Glomerular endothelial cell (primary cell): ENCODE measurements at regions not wholly inside any gene's neighbourhood (a gene's known extent, or its start where the extent isn't known, plus 50 kb on each side); places are given as distances from the start of the nearest gene placed in this dataset.
"Not testable (repeated sequence)": the region's sequence is repeated elsewhere in the genome, so short reads cannot be mapped to it uniquely, and the experiment has no call there.

Experiments used
- DNase-seq: peaks from one replicate; pipeline ENCODE4 v3.0.0-alpha.2; 2011; ENCODE audit warnings: low read depth, low spot score; ENCODE audit errors: extremely low read depth

DNA sequence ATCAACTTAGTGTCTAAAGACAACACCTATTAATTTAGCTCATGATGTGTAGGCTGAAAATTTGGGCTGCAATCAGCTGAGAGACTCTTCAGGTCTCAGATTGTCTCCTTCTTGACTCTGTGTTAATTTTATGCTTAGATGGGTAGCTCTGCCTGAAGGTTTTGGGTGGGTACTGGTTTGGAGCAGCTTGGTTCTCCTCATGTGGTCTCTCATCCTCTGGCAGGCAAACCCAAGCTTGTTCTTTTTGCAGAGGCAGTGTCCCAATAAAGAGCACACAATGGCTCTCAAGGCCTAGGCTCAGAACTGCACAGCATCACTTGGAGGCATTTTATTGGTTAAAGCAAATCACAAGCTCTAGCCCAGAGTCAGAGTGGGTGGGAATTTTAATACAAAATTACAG lies 280.6 kb downstream of the BTBD3 start:
- no peak for DNase-seq

DNA sequence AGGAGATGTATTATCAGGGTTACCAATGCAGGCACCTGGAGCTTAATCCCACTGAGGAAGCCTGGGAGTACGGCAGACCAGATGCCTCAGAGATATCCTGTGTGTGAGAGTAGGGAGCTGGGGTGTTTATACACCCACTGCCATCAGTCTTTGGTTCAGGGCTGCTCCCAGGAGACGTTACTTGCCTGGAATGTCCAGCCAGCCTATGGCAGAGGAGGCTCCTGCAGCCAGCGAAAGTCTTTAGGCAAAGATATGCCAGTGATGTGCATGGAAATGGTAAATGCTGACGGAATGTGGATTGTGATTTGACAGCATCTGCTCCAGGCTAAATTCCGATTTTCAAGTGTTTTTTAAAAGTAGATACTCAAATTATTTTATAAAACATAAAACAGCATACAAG lies 282.0 kb downstream of the BTBD3 start:
- no peak for DNase-seq

DNA sequence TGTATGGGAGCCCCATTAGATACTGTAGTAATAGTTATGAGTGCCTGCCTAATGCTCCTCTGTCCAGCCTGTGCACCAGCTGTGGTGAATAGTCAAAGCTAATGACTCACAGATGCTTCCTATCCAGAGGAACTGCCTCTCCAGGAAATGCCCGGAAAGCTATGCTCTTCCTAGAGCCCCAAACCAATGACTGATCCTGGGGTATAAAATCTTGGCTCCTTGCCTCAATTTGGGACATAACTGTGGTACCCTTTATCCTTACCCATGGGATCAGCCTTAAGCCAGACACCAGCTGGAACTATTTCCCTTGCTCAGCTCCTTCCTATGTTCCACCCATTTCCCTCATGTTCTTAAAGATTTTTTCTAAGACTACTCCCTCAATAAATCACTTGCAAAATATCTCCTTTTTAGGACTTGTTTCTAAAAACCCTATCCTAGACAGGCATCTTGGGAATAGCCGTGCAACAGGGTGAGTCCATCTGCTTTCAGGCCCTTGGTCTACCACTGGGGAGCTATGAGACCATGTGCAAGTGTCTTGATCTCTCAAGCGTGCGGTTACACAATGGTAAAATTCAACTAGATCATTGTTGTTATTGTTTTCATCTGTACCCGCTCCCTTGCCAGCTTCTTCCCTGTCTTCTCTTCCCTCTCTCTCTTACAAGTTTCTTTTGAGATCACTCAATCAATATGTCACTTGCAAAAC lies 283.7 kb downstream of the BTBD3 start:
- no peak for DNase-seq

DNA sequence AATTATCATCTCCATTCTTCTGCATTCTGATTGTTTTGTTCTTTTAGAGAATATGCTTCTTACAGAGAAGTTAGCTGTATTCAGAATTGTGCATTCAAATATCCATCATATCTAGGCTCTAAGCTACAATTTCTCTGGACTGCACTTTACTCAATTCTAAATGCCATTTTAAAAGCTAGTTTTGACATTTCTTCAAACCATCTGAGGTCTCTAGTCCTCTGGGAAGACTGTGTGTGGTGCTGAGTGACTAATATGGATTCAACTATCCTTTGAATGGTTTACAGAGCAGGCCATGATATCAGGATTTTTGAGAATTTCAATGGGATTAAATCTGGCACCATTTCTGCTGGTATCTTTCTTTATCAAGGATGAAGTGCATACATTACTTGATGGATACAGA lies 285.7 kb downstream of the BTBD3 start:
- no peak for DNase-seq

DNA sequence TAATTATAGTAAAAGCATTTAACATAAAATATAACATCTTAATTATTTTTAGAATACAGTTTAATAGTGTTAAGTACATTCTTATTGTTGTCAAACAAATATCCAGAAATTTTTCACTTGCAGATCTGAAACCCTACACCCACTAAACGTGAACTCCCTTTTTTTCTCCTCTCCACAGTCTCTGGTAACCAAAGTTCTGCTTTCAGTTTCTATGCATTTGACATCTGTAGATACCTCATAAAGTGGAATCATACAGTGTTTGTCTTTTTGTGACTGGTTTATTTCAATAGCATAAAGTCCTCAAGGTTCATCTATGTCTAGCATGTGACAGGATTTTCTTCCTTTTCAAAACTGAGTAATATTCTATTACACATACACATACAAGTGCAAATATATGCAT lies 286.3 kb downstream of the BTBD3 start:
- no peak for DNase-seq

DNA sequence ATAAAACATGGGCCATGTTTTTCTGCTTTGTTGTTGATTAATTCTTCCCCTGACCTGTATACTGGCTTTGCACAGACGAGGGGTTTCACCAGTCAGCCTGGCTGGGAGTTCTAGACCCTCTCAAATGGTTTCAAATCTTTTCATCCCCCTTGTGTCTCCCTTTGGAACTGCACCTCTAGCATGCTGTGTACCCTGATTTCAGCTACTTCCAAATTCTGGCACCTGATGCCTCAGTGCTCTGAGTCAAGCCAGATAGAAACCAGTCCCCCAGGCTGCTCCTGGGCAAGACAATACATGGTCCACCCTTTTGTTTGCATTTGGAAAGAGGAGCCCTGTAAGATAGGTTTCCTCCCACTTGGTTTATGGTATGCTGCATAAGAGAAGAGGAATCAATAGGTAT lies 290.2 kb downstream of the BTBD3 start:
- peak; percentile 22 for DNase-seq

DNA sequence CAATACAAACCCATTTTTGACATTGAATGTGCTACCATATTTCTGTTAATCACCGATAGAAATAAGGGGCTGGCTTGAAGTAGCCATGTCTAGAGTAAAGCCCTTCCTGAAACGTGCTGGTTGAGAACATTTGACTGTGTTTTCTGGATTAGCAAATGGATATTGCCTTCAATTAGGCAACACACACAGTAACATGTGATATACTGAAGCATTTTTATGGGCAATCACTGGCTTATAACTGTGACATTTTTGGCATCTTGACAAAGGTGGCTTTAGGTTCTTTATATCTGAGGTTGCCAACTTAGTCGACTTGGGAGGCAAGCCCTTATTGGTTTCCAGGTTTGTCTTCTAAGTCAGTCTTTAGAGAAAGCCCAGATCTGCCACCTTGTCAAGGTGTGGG lies 292.9 kb downstream of the BTBD3 start:
- DNase-seq, result no peak

DNA sequence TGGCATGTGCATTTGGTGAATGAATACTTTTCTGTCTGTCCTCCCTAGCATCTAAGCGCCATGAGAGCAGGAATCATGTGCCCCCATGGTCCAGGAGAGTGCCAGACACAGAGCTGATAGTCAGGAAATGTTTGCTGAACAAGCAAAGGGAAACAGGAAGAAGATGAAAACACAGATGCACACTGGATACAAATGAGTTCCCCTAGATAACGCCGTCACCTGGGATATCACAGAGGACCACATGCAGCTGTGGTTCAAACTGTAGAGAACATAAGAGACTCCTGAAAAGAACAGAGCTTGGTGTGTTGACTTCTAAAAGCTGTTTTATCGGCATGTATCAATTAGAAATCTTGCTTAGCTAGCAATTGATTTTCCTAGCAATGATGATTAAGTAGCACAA lies 293.7 kb downstream of the BTBD3 start:
- DNase-seq, result no peak

DNA sequence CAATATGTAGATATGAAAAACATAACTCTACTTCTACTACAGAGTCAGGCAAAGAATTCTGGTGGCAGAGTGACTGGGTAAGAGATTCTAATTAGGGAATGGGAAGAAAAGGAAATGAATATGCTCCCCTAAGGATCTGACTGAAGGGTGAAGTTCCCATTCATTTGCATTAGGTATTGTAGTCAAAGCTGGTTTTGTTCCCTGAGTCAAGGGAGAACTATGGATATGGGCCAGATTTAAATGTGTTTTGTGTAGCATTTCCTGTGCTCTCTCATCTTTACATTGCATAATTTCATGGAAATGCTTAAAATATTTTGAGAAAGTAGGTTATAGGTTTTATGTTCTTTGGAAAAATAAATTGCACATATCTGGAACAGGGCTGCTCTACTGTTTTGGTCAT lies 299.7 kb downstream of the BTBD3 start:
- no peak for DNase-seq

DNA sequence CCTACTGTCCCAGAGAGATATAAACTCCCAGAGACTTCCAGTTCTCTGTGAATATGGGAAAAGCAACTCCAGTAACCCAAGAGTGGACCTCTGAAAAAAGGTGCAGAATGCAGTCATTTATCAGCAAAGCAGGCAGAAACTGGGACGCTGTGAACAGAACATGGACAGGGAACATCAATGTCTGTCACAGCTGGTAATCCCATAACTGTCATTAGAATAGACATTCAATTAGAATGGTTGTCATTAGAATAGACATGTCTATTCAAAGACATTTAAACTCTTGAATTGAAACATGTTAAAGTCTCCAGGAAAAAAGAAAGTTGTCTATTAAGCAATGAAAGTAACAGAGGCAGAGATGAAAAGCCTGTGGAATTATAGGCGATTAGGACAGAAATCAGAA lies 302.1 kb downstream of the BTBD3 start:
- DNase-seq, result no peak

DNA sequence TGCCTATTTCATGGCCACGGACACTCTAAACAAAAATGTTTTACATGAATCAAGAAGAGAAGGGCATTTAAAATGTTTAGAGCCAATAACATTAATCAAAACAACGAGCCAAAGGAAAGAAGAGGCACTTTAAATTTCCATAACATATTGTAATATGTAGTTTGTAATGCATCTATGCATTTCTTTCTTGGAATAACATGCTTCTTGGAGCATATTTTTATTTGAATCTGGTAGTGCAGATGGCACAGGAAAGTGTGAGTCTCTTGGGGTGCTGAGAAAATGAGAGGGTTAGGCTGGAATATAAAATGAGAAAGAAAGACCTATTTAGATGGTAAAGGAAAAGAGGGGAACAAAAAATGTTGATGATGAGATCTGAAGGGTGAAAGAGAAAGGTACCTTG lies 305.4 kb downstream of the BTBD3 start:
- no peak for DNase-seq

DNA sequence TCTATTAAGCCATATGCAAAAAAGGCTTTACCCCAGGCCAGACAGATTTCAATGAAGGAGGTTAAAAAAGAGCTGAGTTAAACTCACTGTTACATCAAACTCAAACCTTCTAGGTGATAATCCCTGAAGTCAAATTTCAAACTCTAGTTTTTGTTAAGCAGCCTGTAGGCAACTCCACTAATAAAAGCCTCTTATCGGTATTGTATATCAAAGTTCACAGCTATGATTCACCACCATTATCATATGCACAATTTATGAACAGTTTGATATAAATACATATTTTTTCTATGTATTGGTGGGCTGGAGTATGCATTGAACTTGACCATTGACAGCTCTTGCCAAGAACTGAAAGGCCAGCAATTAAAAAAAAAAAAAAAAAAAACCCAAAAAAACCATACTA lies 308.2 kb downstream of the BTBD3 start:
- no peak for DNase-seq

DNA sequence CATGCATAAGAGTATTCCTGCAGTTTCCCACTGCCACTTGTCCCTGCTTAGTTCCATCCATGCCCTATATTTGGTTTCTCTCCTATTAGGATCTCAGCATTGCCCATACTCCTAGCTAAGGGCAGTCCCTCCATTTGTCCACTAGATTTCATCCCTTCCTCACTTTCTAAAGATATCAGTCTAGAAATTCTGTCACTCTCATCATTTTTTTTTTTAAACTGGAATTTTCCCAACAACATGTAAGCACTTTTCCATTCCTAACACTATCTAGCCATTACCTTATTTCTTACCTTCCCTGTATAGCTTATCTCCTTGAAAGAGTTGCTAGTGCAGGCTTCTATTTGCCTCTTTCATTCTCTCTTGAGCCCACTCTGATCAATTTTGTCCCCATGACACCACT lies 312.2 kb downstream of the BTBD3 start:
- no peak for DNase-seq

DNA sequence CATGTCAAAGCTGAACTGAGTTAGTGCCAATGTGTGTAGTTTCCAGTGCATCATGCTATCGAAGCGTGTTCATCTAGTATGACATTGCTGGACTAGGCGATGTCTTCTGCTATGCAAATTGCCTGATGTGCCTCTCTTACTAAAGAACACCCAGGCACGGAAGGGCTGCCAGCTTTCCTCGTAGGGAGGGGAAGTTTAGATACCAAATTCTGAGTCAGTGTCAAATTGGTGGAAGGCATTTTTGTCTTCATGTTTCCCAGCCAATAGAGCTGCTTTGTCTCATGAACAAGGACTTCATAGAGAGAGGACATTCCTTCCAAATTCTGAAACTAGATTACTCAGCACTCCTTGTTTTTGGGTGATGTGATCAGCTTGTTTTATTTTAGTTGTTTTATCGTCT lies 320.1 kb downstream of the BTBD3 start:
- DNase-seq, result no peak

DNA sequence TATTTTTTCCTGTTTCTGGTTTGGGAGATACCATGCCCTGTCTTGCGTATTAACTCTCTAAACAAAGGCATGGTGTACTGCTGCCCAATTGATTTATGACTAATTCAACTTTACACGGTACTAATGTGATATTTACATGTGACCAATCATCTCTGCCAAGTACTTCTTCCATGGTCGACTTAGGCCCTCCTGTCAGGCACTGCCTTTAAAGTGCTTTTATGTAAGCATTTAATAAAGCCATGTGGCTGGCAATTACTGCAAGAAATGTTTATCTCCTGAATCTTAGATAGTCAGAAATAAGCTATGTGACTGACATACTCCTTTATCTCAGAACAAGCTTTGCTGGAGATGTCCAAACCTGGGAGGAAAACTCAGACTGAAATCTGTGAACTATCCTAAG lies 323.4 kb downstream of the BTBD3 start:
- DNase-seq, result no peak

DNA sequence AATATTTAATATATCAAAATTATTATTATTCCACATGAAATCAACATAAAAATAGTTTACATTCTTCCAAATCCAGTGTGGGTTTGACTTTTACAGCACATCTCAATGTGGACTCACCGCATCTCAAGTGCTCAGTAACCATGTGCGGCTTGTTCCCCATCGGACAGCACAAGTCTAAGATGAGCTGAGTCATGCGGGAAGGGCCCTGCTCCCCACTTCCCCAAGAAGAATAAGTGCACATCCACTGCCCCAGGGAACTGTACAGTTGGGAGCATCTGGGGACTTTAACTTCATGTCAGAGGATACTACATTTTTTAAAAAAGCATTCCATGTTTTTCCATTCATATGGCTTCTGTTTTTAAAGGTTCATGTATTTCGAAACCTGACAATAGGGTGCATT lies 325.6 kb downstream of the BTBD3 start:
- DNase-seq, result no peak

DNA sequence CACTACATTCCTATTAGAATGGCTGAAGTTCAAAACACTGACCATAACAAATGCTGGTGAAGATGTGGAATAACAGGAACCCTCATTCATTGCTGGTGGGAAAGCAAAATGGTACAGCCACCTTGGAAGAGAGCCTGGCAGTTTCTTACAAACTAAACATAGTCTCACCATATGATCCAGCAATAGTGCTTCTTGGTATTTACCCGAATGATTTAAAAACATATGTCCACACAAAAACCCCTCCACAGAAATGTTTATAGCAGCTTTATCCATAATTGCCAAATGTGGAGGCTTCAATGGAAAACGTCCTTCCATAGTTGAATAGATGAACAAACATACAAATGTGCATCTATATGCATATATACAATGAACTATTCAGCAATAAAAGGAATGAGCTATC lies 330.8 kb downstream of the BTBD3 start:
- no peak for DNase-seq

DNA sequence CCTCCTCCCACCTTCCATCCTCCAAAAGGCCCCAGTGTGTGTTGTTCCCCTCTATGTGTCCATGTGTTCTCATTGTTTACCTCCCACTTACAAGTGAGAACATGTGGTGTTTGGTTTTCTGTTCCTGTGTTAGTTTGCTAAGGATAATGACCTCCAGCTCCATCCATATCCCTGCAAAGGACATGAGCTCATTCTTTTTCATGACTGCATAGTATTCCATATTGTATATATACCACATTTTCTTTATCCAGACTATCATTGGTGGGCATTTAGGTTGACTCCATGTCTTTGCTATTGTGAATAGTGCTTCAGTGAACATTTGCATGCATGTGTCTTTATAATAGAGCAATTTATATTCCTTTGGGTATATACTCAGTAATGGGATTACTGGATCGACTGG lies 333.0 kb downstream of the BTBD3 start:
- not testable (repeated sequence) for DNase-seq

DNA sequence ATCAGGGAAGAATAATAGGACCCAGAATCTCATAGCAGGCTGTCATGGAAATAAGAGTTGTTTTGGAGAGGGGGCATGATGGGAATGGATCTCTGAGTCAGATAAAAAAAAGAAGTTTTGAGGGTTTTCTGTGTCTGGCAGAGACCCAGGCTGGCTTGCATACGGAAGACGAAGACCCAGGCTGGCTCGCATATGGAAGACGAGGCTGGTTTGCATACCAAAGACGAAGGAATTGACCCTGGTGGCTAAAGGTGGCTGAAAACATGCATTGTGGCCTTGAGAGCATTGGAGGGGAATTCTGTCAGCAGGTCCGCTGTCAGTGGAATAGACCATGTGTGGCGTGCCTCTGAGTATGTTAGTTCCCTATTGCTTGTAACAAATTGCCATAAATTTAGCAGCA lies 335.1 kb downstream of the BTBD3 start:
- DNase-seq, result no peak

DNA sequence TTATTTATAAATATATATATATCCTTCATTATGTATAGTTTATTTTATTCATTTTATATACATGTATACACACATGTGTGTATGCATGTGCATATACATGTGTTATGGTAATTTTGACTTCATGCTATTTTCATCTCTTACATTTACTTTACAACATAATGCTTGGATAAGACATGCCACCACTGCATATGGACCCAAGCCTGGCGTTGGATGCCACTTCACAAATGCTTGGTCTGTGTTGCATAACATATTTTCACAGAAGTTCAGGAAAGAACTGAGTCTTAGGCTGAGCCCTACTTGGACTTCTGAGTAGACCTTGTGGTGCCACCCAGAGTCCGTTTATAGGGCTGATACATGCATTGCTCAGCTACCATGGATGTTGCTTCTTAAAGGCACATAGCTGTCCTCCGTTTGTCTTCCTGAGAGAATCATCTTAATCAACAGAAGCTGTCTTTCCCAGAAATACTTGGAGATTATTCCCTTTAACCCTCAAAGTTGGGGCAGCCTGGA lies 337.8 kb downstream of the BTBD3 start:
- DNase-seq, result no peak

DNA sequence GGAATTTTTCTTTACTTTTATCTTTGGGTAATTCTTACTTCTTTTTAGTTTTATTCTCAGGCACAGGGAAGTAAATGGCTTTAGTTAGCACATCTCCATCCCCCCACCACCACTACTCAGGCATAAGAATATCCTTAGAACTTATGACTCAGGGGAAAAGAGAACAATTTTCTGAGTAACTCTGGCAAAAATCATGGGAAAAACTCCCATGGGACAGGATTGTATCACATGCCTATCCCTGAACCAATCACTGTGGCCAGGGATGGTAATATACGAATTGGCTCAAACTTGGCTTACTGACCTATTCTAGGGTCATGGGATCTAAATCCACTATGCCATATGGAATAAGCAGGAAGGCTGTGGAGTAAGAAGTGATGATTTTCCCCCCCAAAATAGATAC lies 339.1 kb downstream of the BTBD3 start:
- no peak for DNase-seq

DNA sequence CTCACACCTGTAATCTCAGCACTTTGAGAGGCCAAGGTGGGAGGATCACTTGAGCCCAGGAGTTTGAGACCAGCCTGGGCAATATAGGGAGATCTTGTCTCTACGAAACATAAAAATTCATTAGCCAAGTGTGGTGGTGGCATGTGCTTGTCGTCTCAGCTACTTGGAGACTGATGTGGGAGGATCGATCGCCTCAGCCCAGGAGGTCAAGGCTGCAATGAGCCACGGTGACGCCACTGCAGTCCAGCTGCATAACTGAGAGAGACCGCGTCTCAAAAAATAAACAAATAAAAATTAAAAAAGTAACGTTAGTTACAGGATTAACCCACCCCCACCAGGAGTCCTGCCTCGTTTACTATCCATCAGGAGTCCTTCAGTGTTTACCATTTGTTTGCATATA lies 345.1 kb downstream of the BTBD3 start:
- DNase-seq, result no peak

DNA sequence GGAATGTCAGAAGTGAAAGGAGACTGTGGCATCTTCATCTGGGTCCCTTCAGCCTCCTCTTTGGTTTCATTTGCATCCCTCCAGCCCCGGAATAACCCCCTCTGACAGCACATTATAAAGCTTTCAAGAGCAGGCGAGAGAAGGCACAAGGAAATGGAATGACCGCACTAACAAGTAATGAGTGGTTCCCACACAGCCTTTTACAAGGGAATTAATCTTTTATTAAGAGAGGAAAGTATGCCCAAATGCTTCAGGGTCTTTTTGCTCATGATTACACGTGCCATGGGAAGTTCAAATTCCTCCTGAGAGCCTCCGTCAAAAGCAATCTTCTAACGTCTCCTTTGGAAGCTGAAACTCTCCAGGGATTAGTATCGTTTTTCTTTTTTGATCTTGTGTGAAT lies 347.0 kb downstream of the BTBD3 start:
- DNase-seq, result no peak
